DND-41 (cell line): ENCODE measurements at regions not wholly inside any gene's neighbourhood (a gene's known extent, or its start where the extent isn't known, plus 50 kb on each side); places are given as distances from the start of the nearest gene placed in this dataset.

ENCODE experiments used
- ATAC-seq: fragments of 200-7000 bp; cut with Tn5 transposase; 3 replicates; pipeline ENCODE4 v1.9.1; 2021; ENCODE audit warnings: low read depth; ENCODE audit not compliant: insufficient read depth
- DNase-seq: peaks from one replicate; pipeline ENCODE4 v3.0.0-alpha.2; 2020
- H2AFZ ChIP-seq: 2 replicates; pipeline ENCODE4 v1.6.0; 2012; ENCODE audit warnings: low read depth, low read length
- H3K27ac ChIP-seq: 2 replicates; pipeline ENCODE4 v1.5.1; 2012; ENCODE audit warnings: low read length, inconsistent platforms
- H3K27me3 ChIP-seq: fragments of 200-600 bp; sonication (generic); 2 replicates; pipeline ENCODE4 v1.6.0; 2012; ENCODE audit warnings: low read length, mild to moderate bottlenecking, inconsistent platforms; ENCODE audit not compliant: insufficient read depth, poor library complexity
- H3K36me3 ChIP-seq: 2 replicates; pipeline ENCODE4 v1.5.1; 2012; ENCODE audit warnings: low read length, inconsistent platforms; ENCODE audit not compliant: insufficient read depth
- H3K4me1 ChIP-seq: 2 replicates; pipeline ENCODE4 v1.5.1; 2012; ENCODE audit warnings: mild to moderate bottlenecking, low read length; ENCODE audit not compliant: insufficient read depth
- H3K4me2 ChIP-seq: 2 replicates; pipeline ENCODE4 v1.6.0; 2012; ENCODE audit warnings: mild to moderate bottlenecking, moderate library complexity, low read length, inconsistent platforms; ENCODE audit not compliant: insufficient read depth
- H3K4me3 ChIP-seq, 2 experiments: fragments of 200-600 bp in 1 of 2; shearing (Covaris generic) in 1 of 2; 2 replicates each; pipeline ENCODE4 v1.5.1; 2012 to 2016; ENCODE audit warnings: inconsistent platforms in 2 of 2, low read length in 2 of 2, mild to moderate bottlenecking in 2 of 2, low read depth in 1 of 2, moderate library complexity in 1 of 2
- H3K79me2 ChIP-seq: 2 replicates; pipeline ENCODE4 v1.6.0; 2012; ENCODE audit warnings: low read length, inconsistent platforms; ENCODE audit not compliant: insufficient read depth
- H3K9ac ChIP-seq: 2 replicates; pipeline ENCODE4 v1.6.0; 2012; ENCODE audit warnings: low read depth, mild to moderate bottlenecking, inconsistent platforms, low read length, moderate library complexity
- H3K9me3 ChIP-seq: 2 replicates; pipeline ENCODE4 v1.5.1; 2012; ENCODE audit warnings: low read length, moderate library complexity, mild to moderate bottlenecking, inconsistent platforms; ENCODE audit not compliant: insufficient read depth, severe bottlenecking
- H4K20me1 ChIP-seq: 2 replicates; pipeline ENCODE4 v1.6.0; 2012; ENCODE audit warnings: low read length; ENCODE audit not compliant: insufficient read depth
- CTCF ChIP-seq: IDR thresholded peaks from 2 replicates; pipeline ENCODE4 v1.5.1; 2012; ENCODE audit warnings: borderline replicate concordance, low read length, moderate library complexity, mild to moderate bottlenecking; ENCODE audit not compliant: poor library complexity, severe bottlenecking; ENCODE audit errors: extremely low read depth
- EZH2 ChIP-seq: IDR thresholded peaks from 3 replicates; pipeline ENCODE4 v1.6.1; 2012; ENCODE audit warnings: borderline replicate concordance, low read depth, mild to moderate bottlenecking, moderate library complexity, low read length, inconsistent platforms; ENCODE audit not compliant: severe bottlenecking

GRCh38 chr4:165699055-165699454 lies 174.0 kb upstream of the TLL1 start:
- no peak overlapping the region for H3K4me3 ChIP-seq
- H3K27me3 ChIP-seq: no peaks in the 10 kb centered on the region
- no peak overlapping the region for H3K4me2 ChIP-seq
- no peaks in the 10 kb centered on the region for H3K36me3 ChIP-seq
- no peak for TF ChIP-seq CTCF
- TF ChIP-seq EZH2: no peak
- H2AFZ ChIP-seq: no peak overlapping the region
- H3K9me3 ChIP-seq: no peaks in the 10 kb centered on the region
- H3K27ac ChIP-seq: no peak overlapping the region
- no peak overlapping the region for H3K9ac ChIP-seq
- no peaks in the 10 kb centered on the region for H3K79me2 ChIP-seq
- DNase-seq (no peak), ATAC-seq (no peak)
- no peaks in the 10 kb centered on the region for H4K20me1 ChIP-seq
- no peaks in the 10 kb centered on the region for H3K4me1 ChIP-seq

- H3K27ac ChIP-seq: no peak overlapping the region
- no peaks in the 10 kb centered on the region for H3K79me2 ChIP-seq
- H3K4me2 ChIP-seq: no peak overlapping the region
- H3K4me1 ChIP-seq: no peaks in the 10 kb centered on the region
- no peaks in the 10 kb centered on the region for H3K36me3 ChIP-seq
- no peak overlapping the region for H2AFZ ChIP-seq
- H3K9me3 ChIP-seq: no peaks in the 10 kb centered on the region
- ATAC-seq: no peak
- no peak overlapping the region for H3K9ac ChIP-seq
- H3K4me3 ChIP-seq: no peak overlapping the region
- H3K27me3 ChIP-seq: no peaks in the 10 kb centered on the region
- TF ChIP-seq CTCF (peak; percentile 5), EZH2 (no peak)
- DNase-seq: no peak
- no peaks in the 10 kb centered on the region for H4K20me1 ChIP-seq
Observed at GRCh38 chr4:165700855-165701254, 172.2 kb upstream of the TLL1 start.

GRCh38 chr4:165707128-165707527 lies 165.9 kb upstream of the TLL1 start:
- no peaks in the 10 kb centered on the region for H3K36me3 ChIP-seq
- no peak overlapping the region for H3K4me3 ChIP-seq
- H2AFZ ChIP-seq: no peak overlapping the region
- H3K79me2 ChIP-seq: no peaks in the 10 kb centered on the region
- no peak for TF ChIP-seq EZH2
- TF ChIP-seq CTCF: no peak
- no peaks in the 10 kb centered on the region for H4K20me1 ChIP-seq
- DNase-seq (no peak), ATAC-seq (no peak)
- no peak overlapping the region for H3K9ac ChIP-seq
- no peaks in the 10 kb centered on the region for H3K9me3 ChIP-seq
- H3K27ac ChIP-seq: no peak overlapping the region
- no peaks in the 10 kb centered on the region for H3K27me3 ChIP-seq
- H3K4me2 ChIP-seq: no peak overlapping the region
- no peaks in the 10 kb centered on the region for H3K4me1 ChIP-seq

- no peaks in the 10 kb centered on the region for H3K79me2 ChIP-seq
- no peaks in the 10 kb centered on the region for H3K9me3 ChIP-seq
- no peak overlapping the region for H3K27ac ChIP-seq
- no peak overlapping the region for H3K4me3 ChIP-seq
- H3K36me3 ChIP-seq: no peaks in the 10 kb centered on the region
- ATAC-seq (no peak), DNase-seq (no peak)
- no peaks in the 10 kb centered on the region for H3K4me1 ChIP-seq
- H4K20me1 ChIP-seq: no peaks in the 10 kb centered on the region
- H3K4me2 ChIP-seq: no peak overlapping the region
- H3K27me3 ChIP-seq: no peaks in the 10 kb centered on the region
- no peak overlapping the region for H2AFZ ChIP-seq
- TF ChIP-seq EZH2 (no peak), CTCF (no peak)
- no peak overlapping the region for H3K9ac ChIP-seq
Observed at GRCh38 chr4:165709516-165709915, 163.5 kb upstream of the TLL1 start.
